ENCODE measurements at regions not wholly inside any gene's neighbourhood (a gene's known extent, or its start where the extent isn't known, plus 50 kb on each side); places are given as distances from the start of the nearest gene placed in this dataset.

GRCh38 chr10:105914432-105914831 is 1250.1 kb downstream of the SORCS1 start:
- no peak for DNase-seq (ENCODE audit: low spot score in 2 of 2)
- 87 to 97% methylated on average over 1 of the region's 1 CpG for WGBS, 2 donors
- no peak overlapping the region for H3K4me3 ChIP-seq (ENCODE audit: low read depth, poor library complexity, severe bottlenecking)
- TF ChIP-seq POLR2A (IDR thresholded peaks at IDR 0.05) (no peak), CTCF (IDR thresholded peaks at IDR 0.05) (no peak)
- intact Hi-C loops (cut with DNase I; ENCODE audit: low total_unique reads) = no loop called here

- no peak overlapping the region for H3K4me3 ChIP-seq (ENCODE audit: low read depth, poor library complexity, severe bottlenecking)
- intact Hi-C loops (cut with DNase I; ENCODE audit: low total_unique reads) = no loop called here
- WGBS, 2 donors = 52 to 58% methylated on average over 1 of the region's 1 CpG
- TF ChIP-seq CTCF (IDR thresholded peaks at IDR 0.05) (no peak), POLR2A (IDR thresholded peaks at IDR 0.05) (no peak)
- DNase-seq (ENCODE audit: low spot score in 2 of 2) = no peak
Measured at GRCh38 chr10:105908701-105909100, 1255.8 kb downstream of the SORCS1 start.

DNA sequence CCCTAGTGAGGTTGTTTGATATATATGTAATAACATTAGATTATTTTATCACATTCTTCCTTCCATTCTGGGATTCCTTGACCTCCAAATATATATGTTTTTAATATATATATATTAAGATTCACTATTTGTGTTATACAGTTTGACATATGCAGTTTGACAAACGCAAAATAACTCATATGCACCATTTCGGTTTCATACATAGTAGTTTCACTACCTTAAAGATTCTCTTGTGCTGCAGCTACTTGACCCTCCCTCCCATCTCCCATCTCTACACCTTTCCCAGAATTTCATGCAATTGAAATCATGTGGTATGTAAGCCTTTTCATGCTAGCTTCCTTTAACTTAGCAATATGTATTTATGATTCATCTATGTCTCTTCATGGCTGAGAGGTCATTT is 1244.4 kb downstream of the SORCS3 start:
- no peak for TF ChIP-seq CTCF (IDR thresholded peaks at IDR 0.05)
- no peak for TF ChIP-seq POLR2A (IDR thresholded peaks at IDR 0.05)
- DNase-seq (ENCODE audit: low spot score in 2 of 2) = no peak
- WGBS, 2 donors = 84 to 85% methylated on average over 2 of the region's 2 CpGs
- no peak overlapping the region for H3K4me3 ChIP-seq (ENCODE audit: low read depth, poor library complexity, severe bottlenecking)
- intact Hi-C loops (cut with DNase I; ENCODE audit: low total_unique reads) = no loop called here

DNA sequence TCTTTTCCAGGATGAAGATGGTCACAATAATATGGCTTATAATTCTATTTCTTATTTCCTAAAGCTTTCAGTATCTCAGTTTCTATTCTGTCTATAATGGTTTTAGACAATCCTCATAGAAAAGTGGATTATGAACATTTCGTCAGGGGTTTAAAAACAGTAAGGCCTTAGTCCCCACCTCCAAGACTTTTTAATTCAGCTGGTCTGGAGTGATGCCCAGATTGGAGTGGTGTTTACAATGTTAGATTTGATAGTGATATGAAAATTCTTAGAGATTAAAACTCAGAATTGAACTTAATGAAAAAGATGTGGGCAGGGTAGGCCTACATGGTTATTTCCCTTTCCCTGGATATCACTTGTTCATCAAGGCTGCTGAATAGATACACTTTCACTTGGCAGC is 1238.3 kb downstream of the SORCS3 start:
- no peak for DNase-seq (ENCODE audit: low spot score in 2 of 2)
- no peak overlapping the region for H3K4me3 ChIP-seq (ENCODE audit: low read depth, poor library complexity, severe bottlenecking)
- intact Hi-C loops (cut with DNase I; ENCODE audit: low total_unique reads) = no loop called here
- 55 to 76% methylated on average over 1 of the region's 1 CpG for WGBS, 2 donors
- no peak for TF ChIP-seq CTCF (IDR thresholded peaks at IDR 0.05)
- no peak for TF ChIP-seq POLR2A (IDR thresholded peaks at IDR 0.05)

GRCh38 chr10:105875050-105875449 is 1234.0 kb downstream of the SORCS3 start:
- DNase-seq (ENCODE audit: low spot score in 2 of 2) = no peak
- no peak overlapping the region for H3K4me3 ChIP-seq (ENCODE audit: low read depth, poor library complexity, severe bottlenecking)
- WGBS, 2 donors = 41 to 76% methylated on average over 2 of the region's 2 CpGs
- intact Hi-C loops (cut with DNase I; ENCODE audit: low total_unique reads) = no loop called here
- no peak for TF ChIP-seq CTCF (IDR thresholded peaks at IDR 0.05)
- TF ChIP-seq POLR2A (IDR thresholded peaks at IDR 0.05) = no peak

DNA sequence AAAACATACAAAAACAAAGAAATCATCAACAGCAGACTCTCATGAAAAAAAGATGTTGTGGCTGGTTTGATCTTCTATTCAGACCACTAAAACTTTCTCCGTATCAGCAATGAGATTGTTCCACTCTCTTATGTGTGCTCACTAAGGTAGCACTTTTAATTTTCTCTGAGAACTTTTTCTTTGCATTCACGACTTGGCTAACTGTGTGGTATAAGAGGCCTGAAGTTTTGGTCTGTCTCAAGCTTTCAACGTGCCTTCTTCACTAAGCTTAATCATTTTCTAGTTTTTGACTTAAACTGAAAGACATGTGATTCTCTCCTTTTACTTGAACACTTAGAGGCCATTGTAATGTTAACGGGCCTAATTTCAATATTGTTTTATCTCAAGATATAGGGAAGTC is 1231.6 kb downstream of the SORCS3 start:
- 63 to 67% methylated on average over 4 of the region's 4 CpGs for WGBS, 2 donors
- no peak for DNase-seq (ENCODE audit: low spot score in 2 of 2)
- H3K4me3 ChIP-seq (ENCODE audit: low read depth, poor library complexity, severe bottlenecking) = no peak overlapping the region
- TF ChIP-seq POLR2A (IDR thresholded peaks at IDR 0.05) = no peak
- no peak for TF ChIP-seq CTCF (IDR thresholded peaks at IDR 0.05)
- intact Hi-C loops (cut with DNase I; ENCODE audit: low total_unique reads) = no loop called here

Data from lower leg skin (tissue), 4 donors.